ENCODE measurements at regions not wholly inside any gene's neighbourhood (a gene's known extent, or its start where the extent isn't known, plus 50 kb on each side); places are given as distances from the start of the nearest gene placed in this dataset.
"Not testable (repeated sequence)": the region's sequence is repeated elsewhere in the genome, so short reads cannot be mapped to it uniquely, and the experiment has no call there.

DNA sequence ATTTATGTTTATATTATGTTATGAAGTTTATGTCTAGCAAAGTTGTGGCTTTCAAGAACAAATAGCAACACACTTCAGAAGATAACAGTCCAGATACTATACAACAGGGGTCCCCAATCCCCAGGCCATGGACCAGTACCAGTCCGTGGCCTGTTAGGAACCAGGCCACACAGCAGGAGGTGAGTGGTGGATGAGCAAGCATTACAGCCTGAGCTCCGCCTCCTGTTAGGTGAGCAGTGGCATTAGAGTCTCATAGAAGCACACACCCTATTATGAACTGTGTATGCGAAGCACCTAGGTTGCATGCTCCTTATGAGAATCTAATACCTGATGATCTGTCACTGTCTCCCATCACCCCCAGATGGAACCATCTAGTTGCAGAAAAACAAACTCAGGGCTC, 159.0 kb upstream of the C14orf180 start:
- not testable (repeated sequence) for TF ChIP-seq EZH2 (IDR thresholded peaks at IDR 0.05; ENCODE audit: borderline replicate concordance, insufficient read depth, low read depth, low read length, poor library complexity, severe bottlenecking)
- TF ChIP-seq, protein P1, sequence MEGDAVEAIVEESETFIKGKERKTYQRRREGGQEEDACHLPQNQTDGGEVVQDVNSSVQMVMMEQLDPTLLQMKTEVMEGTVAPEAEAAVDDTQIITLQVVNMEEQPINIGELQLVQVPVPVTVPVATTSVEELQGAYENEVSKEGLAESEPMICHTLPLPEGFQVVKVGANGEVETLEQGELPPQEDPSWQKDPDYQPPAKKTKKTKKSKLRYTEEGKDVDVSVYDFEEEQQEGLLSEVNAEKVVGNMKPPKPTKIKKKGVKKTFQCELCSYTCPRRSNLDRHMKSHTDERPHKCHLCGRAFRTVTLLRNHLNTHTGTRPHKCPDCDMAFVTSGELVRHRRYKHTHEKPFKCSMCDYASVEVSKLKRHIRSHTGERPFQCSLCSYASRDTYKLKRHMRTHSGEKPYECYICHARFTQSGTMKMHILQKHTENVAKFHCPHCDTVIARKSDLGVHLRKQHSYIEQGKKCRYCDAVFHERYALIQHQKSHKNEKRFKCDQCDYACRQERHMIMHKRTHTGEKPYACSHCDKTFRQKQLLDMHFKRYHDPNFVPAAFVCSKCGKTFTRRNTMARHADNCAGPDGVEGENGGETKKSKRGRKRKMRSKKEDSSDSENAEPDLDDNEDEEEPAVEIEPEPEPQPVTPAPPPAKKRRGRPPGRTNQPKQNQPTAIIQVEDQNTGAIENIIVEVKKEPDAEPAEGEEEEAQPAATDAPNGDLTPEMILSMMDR (IDR thresholded peaks at IDR 0.05): not testable (repeated sequence)
